ENCODE measurements at regions not wholly inside any gene's neighbourhood (a gene's known extent, or its start where the extent isn't known, plus 50 kb on each side); places are given as distances from the start of the nearest gene placed in this dataset.

DNA sequence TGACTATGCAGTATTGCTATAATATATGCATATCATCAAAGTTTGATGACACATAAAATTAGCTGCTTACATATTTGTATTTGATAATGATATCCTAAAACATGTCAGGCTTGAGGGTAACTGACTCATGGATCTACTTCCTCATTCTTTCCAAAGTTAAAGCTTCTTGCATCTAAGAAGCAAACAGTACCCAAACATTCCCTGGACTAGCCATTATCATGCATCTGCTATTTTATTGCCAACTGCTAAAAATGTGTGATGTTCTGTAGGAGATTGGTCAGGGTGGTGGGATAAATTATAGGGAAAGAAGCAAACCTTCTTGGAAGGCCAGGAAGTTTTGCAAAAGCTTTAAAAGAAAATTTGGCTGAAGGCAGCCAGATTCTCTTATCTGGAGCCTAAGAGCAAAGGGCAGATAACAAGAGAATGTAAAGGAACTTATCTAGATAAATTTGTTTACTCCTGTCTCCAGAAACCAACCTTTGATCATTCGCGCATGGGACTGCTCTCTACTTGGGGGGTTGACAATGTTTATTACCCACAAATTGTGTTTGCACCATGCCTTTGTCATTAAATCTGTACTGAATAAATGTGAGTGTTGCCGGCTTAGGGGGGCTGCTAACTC is 604.1 kb upstream of the TLE4 start:
- TF ChIP-seq, protein P1, sequence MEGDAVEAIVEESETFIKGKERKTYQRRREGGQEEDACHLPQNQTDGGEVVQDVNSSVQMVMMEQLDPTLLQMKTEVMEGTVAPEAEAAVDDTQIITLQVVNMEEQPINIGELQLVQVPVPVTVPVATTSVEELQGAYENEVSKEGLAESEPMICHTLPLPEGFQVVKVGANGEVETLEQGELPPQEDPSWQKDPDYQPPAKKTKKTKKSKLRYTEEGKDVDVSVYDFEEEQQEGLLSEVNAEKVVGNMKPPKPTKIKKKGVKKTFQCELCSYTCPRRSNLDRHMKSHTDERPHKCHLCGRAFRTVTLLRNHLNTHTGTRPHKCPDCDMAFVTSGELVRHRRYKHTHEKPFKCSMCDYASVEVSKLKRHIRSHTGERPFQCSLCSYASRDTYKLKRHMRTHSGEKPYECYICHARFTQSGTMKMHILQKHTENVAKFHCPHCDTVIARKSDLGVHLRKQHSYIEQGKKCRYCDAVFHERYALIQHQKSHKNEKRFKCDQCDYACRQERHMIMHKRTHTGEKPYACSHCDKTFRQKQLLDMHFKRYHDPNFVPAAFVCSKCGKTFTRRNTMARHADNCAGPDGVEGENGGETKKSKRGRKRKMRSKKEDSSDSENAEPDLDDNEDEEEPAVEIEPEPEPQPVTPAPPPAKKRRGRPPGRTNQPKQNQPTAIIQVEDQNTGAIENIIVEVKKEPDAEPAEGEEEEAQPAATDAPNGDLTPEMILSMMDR (IDR thresholded peaks at IDR 0.05), result no peak
- no peak for DNase-seq (ENCODE audit: low spot score)
- no peak overlapping the region for H3K27ac ChIP-seq
- H3K4me3 ChIP-seq, result no peak overlapping the region

DNA sequence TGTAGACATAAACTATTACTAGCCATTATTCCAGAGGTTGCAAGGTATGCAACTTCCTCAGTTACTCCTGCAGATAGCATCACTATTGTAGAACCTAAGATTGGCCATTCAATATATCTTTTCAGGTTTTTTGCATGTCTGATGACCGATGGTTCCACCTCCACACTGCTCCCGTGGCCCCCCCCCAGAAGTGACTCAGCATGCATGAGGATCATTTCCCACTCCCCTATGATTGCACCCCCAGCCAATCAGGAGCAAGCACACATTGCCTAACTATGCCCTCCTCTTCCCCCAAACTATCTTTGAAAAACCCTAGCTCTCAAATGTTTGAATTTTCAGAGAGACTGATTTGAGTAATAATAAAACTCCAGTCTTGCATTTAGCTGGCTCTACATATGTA is 601.4 kb upstream of the TLE4 start:
- H3K4me3 ChIP-seq, result no peak overlapping the region
- TF ChIP-seq, protein P1 (IDR thresholded peaks at IDR 0.05), result no peak
- no peak overlapping the region for H3K27ac ChIP-seq
- DNase-seq (ENCODE audit: low spot score), result no peak

DNA sequence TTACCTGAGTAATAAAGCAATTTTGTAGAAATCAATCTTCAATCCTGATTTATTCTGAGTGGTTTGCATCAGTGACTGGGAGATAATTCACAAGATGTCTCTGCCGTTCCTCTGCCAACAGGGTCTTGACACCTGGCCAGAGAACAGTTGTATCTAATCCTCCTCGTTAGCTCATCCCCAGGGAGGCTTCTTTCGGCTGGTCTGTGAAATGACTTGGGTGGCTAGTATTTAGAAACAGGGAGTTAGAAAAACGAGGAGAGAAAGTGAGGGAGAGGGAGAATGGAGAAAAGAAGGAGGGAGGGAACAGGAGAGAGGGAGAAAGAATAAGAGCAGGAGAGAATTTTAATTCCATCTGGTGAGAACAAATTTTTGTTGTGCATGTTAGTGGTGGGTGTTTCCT is 600.2 kb upstream of the TLE4 start:
- Histone ChIP-seq H3K27ac (no peak overlapping the region), H3K4me3 (no peak overlapping the region)
- no peak for DNase-seq (ENCODE audit: low spot score)
- TF ChIP-seq, protein P1 (IDR thresholded peaks at IDR 0.05), result no peak

DNA sequence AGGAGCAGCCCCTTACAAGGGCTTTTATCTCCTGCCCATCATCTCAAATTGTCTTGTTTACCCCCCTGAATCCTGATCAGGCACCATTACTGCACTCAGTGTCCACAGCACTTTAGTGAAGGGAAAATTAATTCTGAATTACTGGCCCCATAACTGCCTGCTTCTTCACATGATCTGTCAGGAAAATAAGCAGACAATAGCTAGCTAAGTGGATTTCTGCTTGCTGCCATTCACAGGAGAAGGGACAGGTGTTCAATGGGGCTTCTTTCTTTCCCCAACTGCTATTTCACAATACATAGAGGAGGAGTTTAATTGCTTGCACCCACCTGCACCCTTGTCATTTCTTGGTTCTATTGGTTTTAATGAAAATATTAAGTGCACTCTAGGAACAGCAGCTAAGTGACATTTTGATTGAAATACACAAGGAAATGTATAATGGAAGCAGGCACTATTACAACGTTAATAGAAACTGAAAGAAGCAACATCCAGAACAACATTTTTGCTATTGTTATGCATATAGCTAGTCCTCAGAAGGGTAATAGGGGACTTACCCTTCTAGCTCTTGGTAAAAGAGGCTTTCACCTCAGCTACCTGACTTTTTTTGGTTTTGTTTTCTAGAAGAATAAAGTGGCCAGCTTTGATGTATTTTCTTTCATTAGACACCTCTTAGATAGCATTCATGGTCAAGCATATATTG is 599.3 kb upstream of the TLE4 start:
- TF ChIP-seq, protein P1 (IDR thresholded peaks at IDR 0.05), result no peak
- DNase-seq (ENCODE audit: low spot score), result no peak
- Histone ChIP-seq H3K27ac (no peak overlapping the region), H3K4me3 (no peak overlapping the region)

DNA sequence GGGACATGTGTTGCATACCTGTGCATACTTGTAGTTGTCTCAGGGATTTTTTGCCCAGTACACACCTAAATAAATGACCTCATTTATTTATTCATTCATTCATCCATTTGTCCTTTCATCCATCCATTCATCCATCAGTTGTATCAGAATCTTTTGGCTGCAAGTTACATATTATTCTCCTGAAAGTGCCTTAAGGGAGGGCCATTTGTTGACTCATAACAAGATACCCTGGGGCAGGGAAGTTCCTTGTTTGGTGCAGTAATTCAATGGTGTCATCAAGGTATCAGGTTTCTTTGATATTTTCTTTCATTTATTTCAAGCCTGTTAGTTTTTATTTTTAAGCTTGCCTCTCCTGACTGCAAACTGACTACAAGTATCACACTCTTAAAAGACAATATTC is 597.9 kb upstream of the TLE4 start:
- TF ChIP-seq, protein P1 (IDR thresholded peaks at IDR 0.05), result no peak
- Histone ChIP-seq H3K27ac (no peak overlapping the region), H3K4me3 (no peak overlapping the region)
- no peak for DNase-seq (ENCODE audit: low spot score)

DNA sequence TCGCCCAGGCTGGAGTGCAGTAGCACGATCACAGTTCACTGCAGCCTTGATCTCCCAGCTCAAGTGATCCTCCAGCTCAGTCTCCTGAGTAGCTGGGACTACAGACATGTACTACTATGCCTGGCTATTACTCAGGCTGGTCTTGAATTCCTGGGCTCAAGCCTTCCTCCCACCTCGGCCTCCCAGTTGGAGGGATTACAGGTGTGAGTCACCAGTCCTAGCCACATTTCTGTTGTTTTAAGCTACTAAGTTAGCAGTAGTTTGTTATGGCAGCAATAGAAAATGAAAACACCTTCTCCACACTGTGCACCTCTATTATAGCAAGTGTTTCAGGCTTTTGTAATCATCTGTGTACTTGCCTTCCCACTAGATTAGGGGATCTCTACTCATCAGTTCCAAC is 588.9 kb upstream of the TLE4 start:
- DNase-seq (ENCODE audit: low spot score), result no peak
- Histone ChIP-seq H3K4me3 (no peak overlapping the region), H3K27ac (no peak overlapping the region)
- TF ChIP-seq, protein P1 (IDR thresholded peaks at IDR 0.05), result no peak

All from coronary artery (tissue), 2 donors.